IPS-18a (cell line): ENCODE measurements at regions not wholly inside any gene's neighbourhood (a gene's known extent, or its start where the extent isn't known, plus 50 kb on each side); places are given as distances from the start of the nearest gene placed in this dataset.

Experiments
- H3K27ac ChIP-seq: one replicate; pipeline ENCODE4 v1.5.1; 2013; ENCODE audit warnings: low read length
- H3K27me3 ChIP-seq: one replicate; pipeline ENCODE4 v1.6.1; 2013; ENCODE audit warnings: mild to moderate bottlenecking, low read length; ENCODE audit not compliant: control insufficient read depth, insufficient read depth
- H3K36me3 ChIP-seq: one replicate; pipeline ENCODE4 v1.6.1; 2013; ENCODE audit warnings: low read depth, low read length; ENCODE audit not compliant: control insufficient read depth
- H3K4me1 ChIP-seq: one replicate; pipeline ENCODE4 v1.6.1; 2013; ENCODE audit warnings: low read depth, low read length; ENCODE audit not compliant: control insufficient read depth
- H3K4me3 ChIP-seq: one replicate; pipeline ENCODE4 v1.5.1; 2013; ENCODE audit warnings: low read length
- H3K9ac ChIP-seq: one replicate; pipeline ENCODE4 v1.6.1; 2013; ENCODE audit warnings: mild to moderate bottlenecking, low read length, moderate library complexity
- H3K9me3 ChIP-seq: one replicate; pipeline ENCODE4 v1.6.1; 2013; ENCODE audit warnings: low read depth, low read length; ENCODE audit not compliant: control insufficient read depth

DNA sequence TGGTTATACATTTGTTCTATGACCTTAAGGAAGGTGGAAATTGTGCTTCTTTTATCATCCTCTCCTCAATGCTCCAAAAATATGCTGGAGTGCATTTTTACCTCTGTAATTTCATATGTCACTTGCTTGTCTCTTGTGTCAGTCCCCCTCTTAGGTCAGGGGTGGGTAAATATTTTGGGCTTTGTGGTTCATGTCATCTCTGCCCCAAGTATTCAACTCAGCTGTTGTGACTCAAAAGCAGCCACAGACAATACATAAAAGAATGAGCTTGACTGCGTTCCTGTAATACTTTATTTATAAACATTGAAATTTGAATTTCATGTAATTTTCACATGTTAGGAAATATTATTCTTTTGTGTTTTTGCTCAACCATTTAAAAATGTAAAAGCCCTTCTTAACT is 60.4 kb upstream of the SLC24A5 start:
- Histone ChIP-seq H3K4me1 (no peaks in the 10 kb centered on the region), H3K4me3 (no peak overlapping the region), H3K27ac (no peak overlapping the region), H3K9ac (no peak overlapping the region), H3K36me3 (no peaks in the 10 kb centered on the region), H3K27me3 (no peaks in the 10 kb centered on the region), H3K9me3 (no peaks in the 10 kb centered on the region)

DNA sequence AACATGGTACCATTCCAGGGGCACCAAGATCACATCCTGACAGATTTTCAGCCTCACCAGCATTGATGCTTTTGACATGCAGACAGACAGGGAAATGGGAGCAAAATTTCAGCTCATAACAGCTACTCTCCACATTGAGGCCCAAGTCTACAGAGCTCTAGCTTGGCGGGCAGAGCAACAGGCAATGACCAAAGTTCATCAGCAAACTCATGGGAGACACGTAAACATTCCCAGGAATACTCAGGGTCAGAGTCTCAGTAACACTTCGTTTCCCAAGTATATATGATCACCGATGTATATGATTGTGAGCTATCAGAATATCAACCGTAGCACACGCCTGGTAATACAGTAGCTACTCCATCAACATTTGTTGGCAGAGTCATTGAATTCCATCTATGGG is 59.2 kb upstream of the SLC24A5 start:
- Histone ChIP-seq H3K27me3 (no peaks in the 10 kb centered on the region), H3K4me3 (no peak overlapping the region), H3K36me3 (no peaks in the 10 kb centered on the region), H3K27ac (no peak overlapping the region), H3K9me3 (no peaks in the 10 kb centered on the region), H3K9ac (no peak overlapping the region), H3K4me1 (no peaks in the 10 kb centered on the region)

DNA sequence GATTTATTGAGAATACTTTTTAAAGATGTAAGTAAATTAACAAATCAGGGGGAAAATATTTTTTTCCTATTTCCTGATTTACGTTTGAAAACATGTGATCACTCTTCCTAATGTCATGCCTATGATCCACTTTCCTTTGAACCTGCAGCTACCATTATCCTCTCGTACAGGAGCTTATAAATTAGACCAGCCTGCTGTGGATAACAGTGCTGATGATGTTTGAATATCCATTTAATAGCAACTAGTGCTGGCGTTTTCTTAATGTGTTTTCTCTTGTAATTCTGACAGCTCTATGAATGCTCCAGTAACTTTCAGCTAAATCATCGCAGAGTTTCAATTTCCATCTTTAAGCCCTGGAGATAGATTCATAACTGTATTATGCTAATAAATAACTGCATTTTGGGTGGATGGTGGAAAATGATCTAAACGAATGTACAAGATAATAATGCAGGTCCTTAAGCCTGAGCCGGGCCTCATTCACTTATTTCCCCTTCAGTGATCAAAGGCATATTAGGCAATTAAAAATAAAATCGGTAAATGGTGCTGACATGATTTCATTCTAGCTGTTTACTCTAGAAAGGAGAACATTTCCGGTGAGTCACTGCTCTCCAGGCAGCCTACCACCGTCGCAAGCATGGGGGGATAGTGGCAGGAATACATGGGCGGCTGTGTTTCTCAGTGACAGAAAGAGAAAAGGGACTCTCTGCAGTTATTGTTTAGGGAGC is 58.5 kb upstream of the SLC24A5 start:
- H3K36me3 ChIP-seq = no peaks in the 10 kb centered on the region
- H3K9me3 ChIP-seq = no peaks in the 10 kb centered on the region
- H3K4me1 ChIP-seq = no peaks in the 10 kb centered on the region
- no peak overlapping the region for H3K4me3 ChIP-seq
- no peak overlapping the region for H3K27ac ChIP-seq
- no peaks in the 10 kb centered on the region for H3K27me3 ChIP-seq
- no peak overlapping the region for H3K9ac ChIP-seq

DNA sequence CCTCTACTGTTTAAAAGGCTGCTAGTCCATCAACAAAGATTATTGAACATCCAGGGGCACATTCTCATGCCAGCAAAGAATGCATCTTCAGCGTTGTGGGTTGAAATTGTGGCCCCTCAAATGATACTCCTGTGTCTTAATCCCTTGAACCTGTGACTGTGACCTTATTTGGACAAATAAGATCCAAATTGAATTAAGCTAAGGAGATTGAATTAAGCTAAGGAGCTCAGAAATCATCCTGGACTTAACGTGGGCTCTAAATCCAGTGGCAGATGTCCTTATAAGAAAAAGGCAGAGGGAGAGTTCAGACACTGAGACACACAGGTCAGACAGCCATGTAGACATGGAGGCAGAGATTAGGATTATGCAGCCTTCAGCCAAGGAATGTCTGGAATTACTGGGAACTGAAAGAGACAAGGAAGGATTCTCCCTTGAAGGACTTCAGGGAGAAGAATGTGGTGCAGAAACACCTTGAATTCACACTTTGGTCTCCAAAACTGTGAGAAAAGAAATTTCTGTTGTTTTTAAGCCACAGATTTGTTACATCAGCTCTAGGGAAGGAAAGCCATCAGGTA is 57.3 kb upstream of the SLC24A5 start:
- Histone ChIP-seq H3K4me3 (no peak overlapping the region), H3K27ac (no peak overlapping the region), H3K36me3 (no peaks in the 10 kb centered on the region), H3K9me3 (no peaks in the 10 kb centered on the region), H3K9ac (no peak overlapping the region), H3K27me3 (no peaks in the 10 kb centered on the region), H3K4me1 (no peaks in the 10 kb centered on the region)

DNA sequence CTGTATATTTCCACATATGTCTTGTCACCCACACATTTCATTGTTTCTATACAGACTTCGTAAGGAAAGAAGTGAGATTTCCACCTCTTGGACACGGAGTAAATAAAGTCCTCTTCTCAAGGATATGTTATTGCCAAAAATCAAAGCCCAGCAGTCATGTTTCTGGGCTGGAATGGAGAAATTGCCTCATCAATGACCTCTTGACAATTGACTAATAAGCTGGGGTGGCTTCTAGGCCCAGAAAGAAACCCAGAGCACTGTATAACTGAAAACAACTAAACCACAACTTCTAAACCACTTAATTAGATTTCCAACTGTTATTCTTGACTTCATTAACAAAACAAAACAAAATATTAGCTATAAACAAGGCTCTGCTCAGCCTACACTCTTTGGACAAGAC is 56.4 kb upstream of the SLC24A5 start:
- H3K4me3 ChIP-seq = no peak overlapping the region
- H3K9me3 ChIP-seq = no peaks in the 10 kb centered on the region
- H3K27ac ChIP-seq = no peak overlapping the region
- no peaks in the 10 kb centered on the region for H3K27me3 ChIP-seq
- H3K4me1 ChIP-seq = no peaks in the 10 kb centered on the region
- no peaks in the 10 kb centered on the region for H3K36me3 ChIP-seq
- no peak overlapping the region for H3K9ac ChIP-seq

DNA sequence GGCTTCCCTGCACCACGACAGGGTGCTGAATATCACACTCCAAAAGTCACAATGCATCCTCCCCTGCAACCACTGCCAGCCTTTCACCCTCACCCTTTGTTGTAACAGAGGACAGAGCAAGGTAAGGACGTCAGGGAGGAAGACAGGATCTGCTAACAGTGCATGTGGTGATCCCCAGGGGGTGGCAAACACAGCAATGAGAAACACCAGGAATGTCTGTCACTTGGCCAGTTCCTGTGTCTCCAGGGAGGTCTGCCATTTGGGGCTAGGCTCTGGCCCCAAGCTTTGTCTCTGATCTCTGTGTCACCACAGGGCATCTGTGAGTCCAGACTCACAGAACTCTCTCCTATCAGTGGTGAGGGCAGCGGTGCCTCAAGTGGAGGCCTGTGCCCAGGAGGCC is 54.3 kb upstream of the SLC24A5 start:
- Histone ChIP-seq H3K27me3 (no peaks in the 10 kb centered on the region), H3K4me3 (no peak overlapping the region), H3K9ac (no peak overlapping the region), H3K27ac (no peak overlapping the region), H3K9me3 (no peaks in the 10 kb centered on the region), H3K4me1 (no peaks in the 10 kb centered on the region), H3K36me3 (no peaks in the 10 kb centered on the region)
